ENCODE measurements at regions not wholly inside any gene's neighbourhood (a gene's known extent, or its start where the extent isn't known, plus 50 kb on each side); places are given as distances from the start of the nearest gene placed in this dataset.
A peak's percentile ranks its signal among the peaks of the same experiment; 100 is the strongest.

- no peak overlapping the region for H3K4me3 ChIP-seq (ENCODE audit: low read depth in 1 of 2, low read length in 2 of 2)
- no peak overlapping the region for H3K27ac ChIP-seq (ENCODE audit: low read length)
- H3K79me2 ChIP-seq (ENCODE audit: insufficient read depth, low read length), result no peaks in the 10 kb centered on the region
- H4K20me1 ChIP-seq (ENCODE audit: insufficient read depth, low read length), result no peaks in the 10 kb centered on the region
- no peak overlapping the region for H3K4me2 ChIP-seq (ENCODE audit: insufficient read depth, low read length)
- no peak overlapping the region for H3K9ac ChIP-seq (ENCODE audit: low read depth, low read length)
- no peak overlapping the region for H2AFZ ChIP-seq (ENCODE audit: low read depth, low read length)
- no peaks in the 10 kb centered on the region for H3K4me1 ChIP-seq (ENCODE audit: insufficient read depth, low read length)
- TF ChIP-seq CTCF (IDR thresholded peaks at IDR 0.05; ENCODE audit: borderline replicate concordance, extremely low read depth, low read length, poor library complexity, severe bottlenecking), result no peak
- no peak for TF ChIP-seq EZH2 (IDR thresholded peaks at IDR 0.05; ENCODE audit: borderline replicate concordance, low read depth, low read length, severe bottlenecking)
- DNase-seq (peak; percentile 4), ATAC-seq (ENCODE audit: insufficient read depth, low read depth) (no peak)
- no peaks in the 10 kb centered on the region for H3K36me3 ChIP-seq (ENCODE audit: insufficient read depth, low read length)
- no peaks in the 10 kb centered on the region for H3K27me3 ChIP-seq (ENCODE audit: insufficient read depth, low read length, poor library complexity)
- no peaks in the 10 kb centered on the region for H3K9me3 ChIP-seq (ENCODE audit: insufficient read depth, low read length, severe bottlenecking)
Measured at GRCh38 chr16:85422632-85423550, 190.2 kb upstream of the GSE1 start.

GRCh38 chr16:85423631-85424030 lies 189.5 kb upstream of the GSE1 start:
- DNase-seq (no peak), ATAC-seq (ENCODE audit: insufficient read depth, low read depth) (no peak)
- H3K4me2 ChIP-seq (ENCODE audit: insufficient read depth, low read length), result no peak overlapping the region
- H3K9me3 ChIP-seq (ENCODE audit: insufficient read depth, low read length, severe bottlenecking), result no peaks in the 10 kb centered on the region
- no peak overlapping the region for H3K4me3 ChIP-seq (ENCODE audit: low read depth in 1 of 2, low read length in 2 of 2)
- no peaks in the 10 kb centered on the region for H3K79me2 ChIP-seq (ENCODE audit: insufficient read depth, low read length)
- H4K20me1 ChIP-seq (ENCODE audit: insufficient read depth, low read length), result no peaks in the 10 kb centered on the region
- H3K27ac ChIP-seq (ENCODE audit: low read length), result no peak overlapping the region
- H3K27me3 ChIP-seq (ENCODE audit: insufficient read depth, low read length, poor library complexity), result no peaks in the 10 kb centered on the region
- H3K36me3 ChIP-seq (ENCODE audit: insufficient read depth, low read length), result no peaks in the 10 kb centered on the region
- H3K9ac ChIP-seq (ENCODE audit: low read depth, low read length), result no peak overlapping the region
- TF ChIP-seq CTCF (IDR thresholded peaks at IDR 0.05; ENCODE audit: borderline replicate concordance, extremely low read depth, low read length, poor library complexity, severe bottlenecking) (no peak), EZH2 (IDR thresholded peaks at IDR 0.05; ENCODE audit: borderline replicate concordance, low read depth, low read length, severe bottlenecking) (no peak)
- H3K4me1 ChIP-seq (ENCODE audit: insufficient read depth, low read length), result no peaks in the 10 kb centered on the region
- H2AFZ ChIP-seq (ENCODE audit: low read depth, low read length), result no peak overlapping the region

GRCh38 chr16:85424260-85425073 lies 188.7 kb upstream of the GSE1 start:
- H3K36me3 ChIP-seq (ENCODE audit: insufficient read depth, low read length), result no peaks in the 10 kb centered on the region
- peak; percentile 4 for DNase-seq
- no peaks in the 10 kb centered on the region for H3K27me3 ChIP-seq (ENCODE audit: insufficient read depth, low read length, poor library complexity)
- no peak for ATAC-seq (ENCODE audit: insufficient read depth, low read depth)
- no peak overlapping the region for H3K4me2 ChIP-seq (ENCODE audit: insufficient read depth, low read length)
- H3K4me3 ChIP-seq (ENCODE audit: low read depth in 1 of 2, low read length in 2 of 2), result no peak overlapping the region
- no peaks in the 10 kb centered on the region for H3K4me1 ChIP-seq (ENCODE audit: insufficient read depth, low read length)
- no peaks in the 10 kb centered on the region for H3K9me3 ChIP-seq (ENCODE audit: insufficient read depth, low read length, severe bottlenecking)
- H3K79me2 ChIP-seq (ENCODE audit: insufficient read depth, low read length), result no peaks in the 10 kb centered on the region
- no peak overlapping the region for H3K9ac ChIP-seq (ENCODE audit: low read depth, low read length)
- H3K27ac ChIP-seq (ENCODE audit: low read length), result no peak overlapping the region
- H2AFZ ChIP-seq (ENCODE audit: low read depth, low read length), result no peak overlapping the region
- H4K20me1 ChIP-seq (ENCODE audit: insufficient read depth, low read length), result no peaks in the 10 kb centered on the region
- TF ChIP-seq CTCF (IDR thresholded peaks at IDR 0.05; ENCODE audit: borderline replicate concordance, extremely low read depth, low read length, poor library complexity, severe bottlenecking) (no peak), EZH2 (IDR thresholded peaks at IDR 0.05; ENCODE audit: borderline replicate concordance, low read depth, low read length, severe bottlenecking) (no peak)
